GM23248 (cell line): ENCODE measurements at regions not wholly inside any gene's neighbourhood (a gene's known extent, or its start where the extent isn't known, plus 50 kb on each side); places are given as distances from the start of the nearest gene placed in this dataset.

Source experiments
- EZH2 ChIP-seq: fragments of 200-600 bp; sonication (generic); IDR thresholded peaks from 2 replicates; pipeline ENCODE4 v1.6.1; 2018; ENCODE audit warnings: antibody characterized with exemption, mild to moderate bottlenecking; ENCODE audit not compliant: insufficient read depth, poor library complexity, severe bottlenecking
- EZH2phosphoT487 ChIP-seq: fragments of 200-600 bp; sonication (generic); IDR thresholded peaks from 2 replicates; pipeline ENCODE4 v1.6.1; 2018; ENCODE audit warnings: antibody characterized with exemption, moderate library complexity, mild to moderate bottlenecking, low read depth; ENCODE audit not compliant: insufficient read depth

- TF ChIP-seq EZH2 = no peak
- TF ChIP-seq EZH2phosphoT487 = no peak
Measured at GRCh38 chr3:135622656-135623055, 342.9 kb upstream of the PPP2R3A start.
